ENCODE measurements at regions not wholly inside any gene's neighbourhood (a gene's known extent, or its start where the extent isn't known, plus 50 kb on each side); places are given as distances from the start of the nearest gene placed in this dataset.

GRCh38 chr7:33852838-33853237, 52.5 kb upstream of the BMPER start:
- no peak for DNase-seq (ENCODE audit: low read depth in 2 of 2)

GRCh38 chr7:33853361-33854062, 51.8 kb upstream of the BMPER start:
- no peak for DNase-seq (ENCODE audit: low read depth in 2 of 2)

DNA sequence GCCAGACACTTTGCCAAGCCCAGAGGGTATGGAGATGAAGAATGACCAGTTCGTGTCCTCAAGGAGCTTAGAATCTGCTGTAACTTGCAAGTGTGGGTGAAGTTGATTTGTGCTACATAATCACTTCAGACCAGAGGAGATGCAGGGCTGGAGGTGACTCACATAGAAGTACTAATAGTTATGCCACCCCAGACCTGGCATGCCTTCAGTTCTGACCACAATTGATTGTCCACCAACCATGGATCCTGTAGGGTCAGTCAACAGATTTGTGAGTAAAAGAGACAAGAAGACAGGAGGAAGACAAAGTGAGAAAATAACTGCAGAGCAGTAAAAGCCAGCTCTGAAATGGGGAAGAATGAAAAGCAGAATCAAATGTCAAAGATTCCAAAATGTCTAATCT, 51.2 kb upstream of the BMPER start:
- no peak for DNase-seq (ENCODE audit: low read depth in 2 of 2)

DNA sequence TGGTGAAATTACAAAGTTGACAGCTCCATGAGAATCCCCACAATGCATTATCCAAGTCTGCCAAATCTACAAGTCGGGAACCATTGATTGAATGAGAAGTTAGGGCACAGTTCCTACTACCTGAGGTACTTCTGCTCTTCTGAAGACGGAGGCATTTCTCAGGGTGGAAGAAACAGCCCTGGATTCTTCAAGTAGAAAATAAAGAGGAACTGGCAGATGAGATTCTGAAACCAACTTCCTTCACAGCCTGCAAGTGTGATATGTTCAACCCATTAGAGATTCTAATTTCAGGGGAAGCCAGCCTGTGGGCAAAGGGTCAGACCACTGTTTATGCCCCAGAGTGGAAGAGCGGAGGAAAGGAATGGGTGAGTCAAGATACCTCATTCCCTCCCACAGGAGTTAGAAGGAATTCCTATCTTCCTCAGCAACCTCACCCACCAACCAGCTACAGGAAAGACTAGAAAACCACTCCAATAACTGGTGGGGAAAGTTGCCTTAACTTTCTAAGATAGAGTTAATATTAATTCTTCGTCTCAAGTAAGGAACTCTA, 50.5 kb upstream of the BMPER start:
- DNase-seq (ENCODE audit: low read depth in 2 of 2), result no peak

Measured in stimulated activated CD8-positive, alpha-beta memory T cell treated with anti-CD3 and anti-CD28 coated beads, Interleukin-2, amount 100 ng/mL, for 1 hour (primary cell).